ENCODE measurements at regions not wholly inside any gene's neighbourhood (a gene's known extent, or its start where the extent isn't known, plus 50 kb on each side); places are given as distances from the start of the nearest gene placed in this dataset.

DNA sequence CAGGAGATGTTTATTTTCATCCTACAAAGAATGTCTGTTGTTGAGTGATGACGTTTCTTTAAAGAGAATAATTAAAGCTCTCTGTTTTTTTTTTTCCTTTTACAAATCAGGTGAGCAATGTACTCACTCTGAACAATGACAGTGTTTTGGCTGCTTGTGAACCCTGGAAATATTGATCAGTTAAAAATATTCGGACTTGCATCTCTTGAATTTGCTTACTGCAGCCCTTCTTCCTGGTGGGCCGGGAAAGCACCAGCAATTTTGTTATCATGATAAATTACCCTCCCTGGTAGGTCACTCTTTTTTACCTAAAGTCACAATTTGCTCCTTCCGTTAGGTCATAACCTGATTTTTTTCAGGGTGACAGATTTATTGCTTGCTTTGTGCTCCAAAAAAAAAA lies 72.3 kb upstream of the NR5A2 start:
- no peak for TF ChIP-seq FOXP2 (optimal IDR thresholded peaks at IDR 0.05; ENCODE audit: control extremely low read depth, extremely low read length, insufficient read depth)
- no peak for TF ChIP-seq EZH2 (IDR thresholded peaks at IDR 0.05)

Data from SK-N-MC (cell line).